HG03342 (cell line): ENCODE measurements at regions not wholly inside any gene's neighbourhood (a gene's known extent, or its start where the extent isn't known, plus 50 kb on each side); places are given as distances from the start of the nearest gene placed in this dataset.
"Not testable (repeated sequence)": the region's sequence is repeated elsewhere in the genome, so short reads cannot be mapped to it uniquely, and the experiment has no call there.

ENCODE experiments used
- ATAC-seq: cut with Tn5 transposase; IDR thresholded peaks from one replicate; pipeline ENCODE4 v1.9.1; 2021; ENCODE audit warnings: mild to moderate bottlenecking, moderate library complexity; ENCODE audit not compliant: unreplicated experiment

- no peak for ATAC-seq
Measured at GRCh38 chr14:27338012-27338411, 740.2 kb upstream of the NOVA1 start.

GRCh38 chr14:27363036-27363435, 765.2 kb upstream of the NOVA1 start:
- ATAC-seq = not testable (repeated sequence)

- ATAC-seq = no peak
Measured at GRCh38 chr14:27366596-27366995, 768.8 kb upstream of the NOVA1 start.

- no peak for ATAC-seq
Measured at GRCh38 chr14:27367345-27367744, 769.5 kb upstream of the NOVA1 start.

- ATAC-seq = no peak
Measured at GRCh38 chr14:27370074-27370473, 772.2 kb upstream of the NOVA1 start.

GRCh38 chr14:27370775-27371174, 772.9 kb upstream of the NOVA1 start:
- no peak for ATAC-seq

- no peak for ATAC-seq
Measured at GRCh38 chr14:27371209-27371608, 773.4 kb upstream of the NOVA1 start.

GRCh38 chr14:27371868-27372267, 774.0 kb upstream of the NOVA1 start:
- no peak for ATAC-seq

GRCh38 chr14:27372771-27373170, 774.9 kb upstream of the NOVA1 start:
- no peak for ATAC-seq

- no peak for ATAC-seq
Measured at GRCh38 chr14:27384124-27384523, 786.3 kb upstream of the NOVA1 start.

- no peak for ATAC-seq
Measured at GRCh38 chr14:27386391-27386790, 788.6 kb upstream of the NOVA1 start.

- ATAC-seq = no peak
Measured at GRCh38 chr14:27387463-27387862, 789.6 kb upstream of the NOVA1 start.

- ATAC-seq = no peak
Measured at GRCh38 chr14:27389402-27389801, 791.6 kb upstream of the NOVA1 start.

- no peak for ATAC-seq
Measured at GRCh38 chr14:27390155-27390554, 792.3 kb upstream of the NOVA1 start.

GRCh38 chr14:27391331-27391730, 793.5 kb upstream of the NOVA1 start:
- no peak for ATAC-seq

GRCh38 chr14:27392153-27392552, 794.3 kb upstream of the NOVA1 start:
- no peak for ATAC-seq

- ATAC-seq = no peak
Measured at GRCh38 chr14:27409944-27410343, 812.1 kb upstream of the NOVA1 start.

GRCh38 chr14:27410981-27411380, 813.1 kb upstream of the NOVA1 start:
- ATAC-seq = no peak

- ATAC-seq = no peak
Measured at GRCh38 chr14:27427796-27428195, 830.0 kb upstream of the NOVA1 start.

- ATAC-seq = no peak
Measured at GRCh38 chr14:27435923-27436670, 838.3 kb upstream of the NOVA1 start.

- ATAC-seq = no peak
Measured at GRCh38 chr14:27484633-27485032, 886.8 kb upstream of the NOVA1 start.

GRCh38 chr14:27485193-27485592, 887.4 kb upstream of the NOVA1 start:
- ATAC-seq = no peak

GRCh38 chr14:27506272-27506671, 908.4 kb upstream of the NOVA1 start:
- no peak for ATAC-seq
